H1 (cell line): ENCODE measurements at regions not wholly inside any gene's neighbourhood (a gene's known extent, or its start where the extent isn't known, plus 50 kb on each side); places are given as distances from the start of the nearest gene placed in this dataset.

Experiments used
- GTF2F1 ChIP-seq: IDR thresholded peaks from 2 replicates; pipeline ENCODE4 v1.6.1; 2012; ENCODE audit warnings: low read depth, low read length, improper control_type of control experiment, borderline replicate concordance

DNA sequence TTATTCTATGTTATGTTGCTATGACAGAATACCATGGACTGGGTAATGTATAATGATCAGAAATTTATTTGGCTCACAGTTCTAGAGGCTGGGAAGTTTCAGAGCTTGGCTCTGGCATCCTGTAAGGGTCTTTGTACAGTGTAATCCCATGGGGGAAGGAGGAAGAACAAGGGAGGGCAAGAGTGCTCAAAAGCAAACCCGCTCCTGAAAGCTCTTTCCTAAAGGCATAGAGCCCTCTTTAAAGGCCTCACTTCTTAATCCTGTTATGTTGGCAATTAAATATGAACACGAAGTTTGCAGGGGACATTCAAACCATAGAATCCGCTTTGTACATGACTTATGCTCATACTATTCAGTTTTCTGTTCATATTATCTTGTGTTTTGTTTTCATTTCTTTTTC, 191.3 kb upstream of the CTSO start (continued):
- TF ChIP-seq GTF2F1: no peak
